GM13977 (cell line): ENCODE measurements at regions not wholly inside any gene's neighbourhood (a gene's known extent, or its start where the extent isn't known, plus 50 kb on each side); places are given as distances from the start of the nearest gene placed in this dataset.

Experiments
- DNase-seq: peaks from one replicate; pipeline ENCODE4 v3.0.0; 2012; ENCODE audit warnings: low spot score
- in situ Hi-C: fragments of 300-500 bp; cut with MboI; formaldehyde crosslinking; loops from one replicate; pipeline ENCODE4 v1.12.0; 2022; ENCODE audit warnings: low sequenced_read_pairs, low pct_unique_long_range_greater_than_20kb, mixed read lengths, inconsistent platforms; ENCODE audit not compliant: unreplicated experiment
- TF ChIP-seq, protein P1 (sequence below): IDR thresholded peaks from 2 replicates; pipeline ENCODE4 v1.5.1; 2012; ENCODE audit warnings: mild to moderate bottlenecking, control low read depth; ENCODE audit not compliant: insufficient read depth; ENCODE audit errors: extremely low read depth, missing control alignments

DNA sequence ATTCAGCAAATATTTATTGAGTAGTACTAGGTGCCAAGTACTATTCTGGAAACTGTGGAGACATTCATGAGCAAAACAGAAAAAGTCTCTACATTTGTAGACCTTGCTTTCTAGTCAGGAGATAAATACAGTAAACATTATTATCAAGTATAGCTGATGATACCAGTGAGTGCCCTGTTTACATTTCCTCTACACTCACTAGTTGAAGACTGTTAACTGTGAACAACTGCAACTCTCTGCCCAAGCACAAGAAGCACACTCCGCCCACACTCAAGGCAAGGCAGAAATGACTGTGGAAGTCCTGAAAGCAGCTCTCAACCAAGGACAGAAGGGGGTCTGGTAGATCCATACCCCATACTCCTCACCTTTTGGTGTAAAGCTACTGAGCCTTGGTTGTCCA is 837.0 kb downstream of the DIAPH3 start:
- DNase-seq: no peak
- in situ Hi-C loops: loop anchor here (25.0 kb wide), 1 partner anchor 89 kb away; no protein-coding TSS in a partner anchor
- TF ChIP-seq, protein P1, sequence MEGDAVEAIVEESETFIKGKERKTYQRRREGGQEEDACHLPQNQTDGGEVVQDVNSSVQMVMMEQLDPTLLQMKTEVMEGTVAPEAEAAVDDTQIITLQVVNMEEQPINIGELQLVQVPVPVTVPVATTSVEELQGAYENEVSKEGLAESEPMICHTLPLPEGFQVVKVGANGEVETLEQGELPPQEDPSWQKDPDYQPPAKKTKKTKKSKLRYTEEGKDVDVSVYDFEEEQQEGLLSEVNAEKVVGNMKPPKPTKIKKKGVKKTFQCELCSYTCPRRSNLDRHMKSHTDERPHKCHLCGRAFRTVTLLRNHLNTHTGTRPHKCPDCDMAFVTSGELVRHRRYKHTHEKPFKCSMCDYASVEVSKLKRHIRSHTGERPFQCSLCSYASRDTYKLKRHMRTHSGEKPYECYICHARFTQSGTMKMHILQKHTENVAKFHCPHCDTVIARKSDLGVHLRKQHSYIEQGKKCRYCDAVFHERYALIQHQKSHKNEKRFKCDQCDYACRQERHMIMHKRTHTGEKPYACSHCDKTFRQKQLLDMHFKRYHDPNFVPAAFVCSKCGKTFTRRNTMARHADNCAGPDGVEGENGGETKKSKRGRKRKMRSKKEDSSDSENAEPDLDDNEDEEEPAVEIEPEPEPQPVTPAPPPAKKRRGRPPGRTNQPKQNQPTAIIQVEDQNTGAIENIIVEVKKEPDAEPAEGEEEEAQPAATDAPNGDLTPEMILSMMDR: no peak

DNA sequence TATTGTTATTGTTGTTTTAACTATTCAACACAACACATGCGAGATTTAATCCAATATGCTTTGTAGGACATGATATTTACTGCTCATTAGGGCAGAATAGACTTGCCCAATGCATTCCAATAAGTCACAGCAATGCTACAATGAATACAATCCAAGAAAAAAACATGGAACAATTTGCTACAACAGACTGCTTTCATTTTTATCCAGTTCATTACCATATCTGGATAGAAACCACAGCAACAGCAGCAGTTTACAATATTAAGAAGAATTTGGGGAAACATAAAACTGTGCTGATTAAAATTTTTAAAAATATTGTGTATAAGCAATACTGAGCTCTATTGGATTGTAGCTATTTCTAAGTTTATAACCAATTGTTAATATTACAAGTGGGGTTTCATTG is 833.0 kb downstream of the DIAPH3 start:
- TF ChIP-seq, protein P1: no peak
- in situ Hi-C loops: loop anchor here (25.0 kb wide), 1 partner anchor 93 kb away; no protein-coding TSS in a partner anchor
- DNase-seq: no peak

DNA sequence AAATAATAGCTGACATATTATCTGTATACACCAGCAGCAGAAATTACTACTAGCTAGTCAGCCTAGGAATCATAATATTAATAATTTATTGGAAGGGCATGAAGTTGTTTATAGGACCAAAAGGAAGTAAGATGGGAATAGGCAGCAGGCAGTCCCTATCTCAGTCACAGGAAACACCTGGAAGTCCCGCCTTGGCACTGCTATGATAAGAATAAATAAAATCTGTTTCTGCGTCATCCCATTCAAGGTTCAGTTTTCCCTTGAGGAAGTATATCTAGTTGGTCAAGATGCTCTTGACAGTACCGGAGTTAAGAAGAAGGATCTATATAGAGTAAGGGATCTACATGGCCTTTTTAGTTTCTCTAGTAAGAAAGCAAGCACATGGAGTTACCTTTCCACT is 830.8 kb downstream of the DIAPH3 start:
- TF ChIP-seq, protein P1: no peak
- DNase-seq: no peak
- in situ Hi-C loops: loop anchor here (25.0 kb wide), 1 partner anchor 96 kb away; no protein-coding TSS in a partner anchor

DNA sequence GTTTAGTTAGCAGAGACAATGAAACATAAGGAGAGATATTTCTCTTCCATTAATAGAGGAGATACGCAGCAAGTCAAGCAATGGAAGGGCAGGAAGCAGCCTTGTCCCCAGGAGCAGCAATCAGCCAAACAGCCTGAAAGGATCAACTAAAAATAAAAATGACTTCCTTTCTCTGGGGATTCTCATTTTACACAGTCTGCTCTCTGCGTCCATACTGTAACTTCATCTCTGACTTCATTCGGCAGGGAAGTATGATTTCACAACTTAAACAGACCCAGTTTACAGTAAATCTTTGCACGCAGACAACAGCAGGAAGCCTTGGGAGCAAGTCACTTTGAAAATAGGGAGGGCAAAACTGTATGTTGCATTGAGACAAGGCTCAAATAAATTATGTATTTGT is 826.7 kb downstream of the DIAPH3 start:
- TF ChIP-seq, protein P1: no peak
- in situ Hi-C loops: loop anchor here (25.0 kb wide), 1 partner anchor 100 kb away; no protein-coding TSS in a partner anchor
- no peak for DNase-seq

DNA sequence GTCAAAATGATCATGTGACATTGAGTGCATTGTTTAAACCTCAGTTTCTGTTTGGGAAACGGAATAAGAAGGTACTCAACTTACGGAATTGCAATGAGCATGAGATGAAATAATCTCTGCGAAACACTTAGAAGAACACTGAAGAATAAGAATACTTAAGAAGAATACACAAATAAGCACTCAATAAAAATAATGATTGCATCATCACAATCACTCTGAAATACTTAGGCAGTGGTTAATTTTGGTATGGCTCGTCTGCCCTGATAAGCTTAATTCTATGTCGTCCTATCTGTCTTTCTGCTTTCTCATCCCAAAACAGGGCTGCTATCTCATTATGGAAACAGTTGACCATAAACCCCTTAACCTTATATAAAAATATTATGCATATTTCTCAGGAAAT is 823.6 kb downstream of the DIAPH3 start:
- no peak for DNase-seq
- in situ Hi-C loops: loop anchor here (25.0 kb wide), 1 partner anchor 103 kb away; no protein-coding TSS in a partner anchor
- TF ChIP-seq, protein P1: no peak

DNA sequence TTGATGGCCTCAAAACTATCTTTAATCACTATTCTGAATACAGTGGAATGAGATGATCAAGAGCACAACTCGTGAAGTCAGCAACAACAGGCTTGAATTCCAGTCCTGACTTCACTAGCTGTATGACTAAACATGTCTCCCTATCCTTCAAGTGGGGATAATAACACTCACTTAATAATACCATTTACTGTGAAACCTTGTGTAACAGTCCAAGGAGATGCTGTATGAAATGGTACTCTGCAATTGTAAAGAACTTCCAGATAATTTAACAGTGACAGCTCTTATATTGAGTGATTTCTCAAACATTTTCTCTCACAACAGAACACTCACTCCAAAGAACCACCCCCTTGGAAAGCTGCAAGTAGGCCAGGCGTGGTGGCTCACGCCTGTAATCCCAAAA is 823.1 kb downstream of the DIAPH3 start:
- in situ Hi-C loops: loop anchor here (25.0 kb wide), 1 partner anchor 103 kb away; no protein-coding TSS in a partner anchor
- DNase-seq: no peak
- TF ChIP-seq, protein P1: no peak

DNA sequence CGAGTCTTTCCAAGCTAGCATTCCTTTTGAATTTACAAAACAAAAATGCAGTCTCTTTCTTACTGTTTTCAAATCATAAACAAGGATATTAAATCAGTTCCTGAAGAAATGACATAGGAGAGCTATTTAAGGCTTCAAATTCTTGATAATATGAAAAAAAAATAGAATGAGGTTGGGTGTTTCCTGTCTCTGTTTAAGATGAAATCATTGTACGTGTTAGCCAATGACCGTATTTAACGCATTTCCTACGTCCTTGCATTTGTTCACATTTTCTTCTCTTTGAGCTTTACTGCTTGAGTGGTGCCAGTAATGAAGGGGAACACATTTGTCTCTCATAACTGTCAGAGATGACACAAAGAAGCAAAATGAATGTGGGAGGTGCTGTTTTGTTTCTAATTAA is 821.3 kb downstream of the DIAPH3 start:
- DNase-seq: no peak
- TF ChIP-seq, protein P1: no peak
- in situ Hi-C loops: loop anchor here (25.0 kb wide), 1 partner anchor 105 kb away; no protein-coding TSS in a partner anchor
